ENCODE measurements at regions not wholly inside any gene's neighbourhood (a gene's known extent, or its start where the extent isn't known, plus 50 kb on each side); places are given as distances from the start of the nearest gene placed in this dataset.

DNA sequence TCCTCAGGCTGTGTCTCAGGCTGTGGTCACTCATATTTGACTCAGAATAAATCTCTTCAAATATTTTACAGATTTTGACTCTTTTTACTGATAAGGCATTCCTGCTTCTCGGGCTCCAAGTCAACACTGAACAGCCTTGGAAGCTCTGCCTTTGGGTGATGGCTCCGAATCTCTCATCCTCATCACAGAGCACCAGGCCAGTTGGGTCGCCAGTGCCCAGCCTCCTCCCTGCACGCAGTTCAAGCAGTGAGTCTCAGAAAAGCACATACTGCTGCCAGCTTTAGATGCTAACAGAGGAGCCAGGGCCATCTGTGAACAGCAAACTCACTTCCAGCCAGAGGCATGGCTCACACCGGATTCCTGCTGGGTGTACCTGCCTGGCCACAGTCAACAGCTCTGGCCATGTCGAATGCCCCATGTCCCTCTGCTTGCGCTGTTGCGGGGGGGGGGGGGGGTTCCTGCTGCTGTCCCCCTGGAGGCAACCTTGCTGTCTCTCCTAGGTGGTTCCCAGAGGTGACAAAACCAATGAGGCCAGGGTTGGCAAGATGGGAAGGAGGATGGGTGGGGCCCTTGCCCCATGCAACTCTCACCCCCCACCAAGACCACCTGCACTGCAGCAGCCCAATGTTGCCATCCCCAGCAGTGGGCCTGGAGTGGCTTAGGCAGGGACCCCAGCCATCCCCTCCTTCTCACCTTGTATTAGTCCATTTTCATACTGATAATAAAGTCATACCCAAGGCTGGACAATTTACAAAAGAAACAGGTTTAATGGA is 248.8 kb downstream of the ERMARD start:
- peaks cover 0 to 2% of the 10 kb centered on the region in 2 experiments for H4K20me1 ChIP-seq (replicated peaks in 1 of 2; ENCODE audit: control insufficient read depth in 1 of 2, insufficient read depth in 2 of 2, low read length in 2 of 2)
- H3K27me3 ChIP-seq (replicated peaks in 1 of 4; ENCODE audit: control insufficient read depth in 3 of 4, extremely low read depth in 1 of 4, insufficient read depth in 3 of 4, low read length in 3 of 4) = no peaks in the 10 kb centered on the region; a peak in 1 of 7 replicates
- FAIRE-seq (no peak), DNase-seq (ENCODE audit: low read depth in 1 of 2, low spot score in 2 of 2) (no peak)
- no peak overlapping the region for H4K5ac ChIP-seq (ENCODE audit: insufficient read length, low read depth, low read length)
- no peak overlapping the region for H3K14ac ChIP-seq (ENCODE audit: insufficient read length)
- no peaks in the 10 kb centered on the region; a peak in 1 of 7 replicates for H3K4me1 ChIP-seq (replicated peaks in 1 of 4; ENCODE audit: control insufficient read depth in 3 of 4, insufficient read depth in 4 of 4, low read length in 3 of 4)
- no peak overlapping the region for H2BK120ac ChIP-seq (replicated peaks; ENCODE audit: low read depth, low read length)
- ChIA-PET CTCF (ENCODE audit: partially characterized antibody) (no interaction called here), POLR2A (ENCODE audit: partially characterized antibody) (no interaction called here)
- H3K23ac ChIP-seq (ENCODE audit: insufficient read length) = no peak overlapping the region
- no peak overlapping the region for H4K91ac ChIP-seq (replicated peaks; ENCODE audit: insufficient read length, low read length)
- no peak overlapping the region for H2AK5ac ChIP-seq (ENCODE audit: low read depth, low read length)
- H3K23me2 ChIP-seq (ENCODE audit: low read depth, low read length) = peaks cover 3% of the 10 kb centered on the region; the same call in 1 of the 2 replicates
- H2AFZ ChIP-seq (ENCODE audit: low read length) = no peak overlapping the region
- H3K79me1 ChIP-seq (ENCODE audit: low read depth, low read length) = no peaks in the 10 kb centered on the region
- peaks cover 0 to 7% (median 0%) of the 10 kb centered on the region in 4 experiments; a peak in 2 of 8 replicates for H3K36me3 ChIP-seq (ENCODE audit: control insufficient read depth in 2 of 4, insufficient read depth in 4 of 4, low read length in 3 of 4)
- H3K18ac ChIP-seq (ENCODE audit: extremely low read depth, low read length) = no peak overlapping the region
- no peak overlapping the region for H3K4me3 ChIP-seq (ENCODE audit: extremely low read depth in 1 of 4, insufficient read depth in 2 of 4, low read depth in 3 of 4, low read length in 4 of 4)
- H3K9me3 ChIP-seq (ENCODE audit: insufficient read depth in 2 of 2, low read depth in 1 of 2, low read length in 1 of 2) = peaks cover 43 to 46% of the 10 kb centered on the region in 2 experiments
- no peak overlapping the region for H3K4ac ChIP-seq (replicated peaks; ENCODE audit: insufficient read length, low read depth, low read length)
- 90% methylated on average over 8 of the region's 8 CpGs; no CpG with 5 or more reads in 1 of the 2 experiments for WGBS, 2 experiments (ENCODE audit: extremely low coverage in 1 of 2, insufficient coverage in 1 of 2, insufficient read length in 1 of 2, insufficient replicate concordance in 2 of 2, low coverage in 1 of 2, low lambda C conversion rate in 2 of 2, missing lambda C conversion rate in 1 of 2)
- H2BK20ac ChIP-seq (ENCODE audit: low read length) = no peak overlapping the region
- no peak overlapping the region for H3K27ac ChIP-seq (ENCODE audit: low read depth, low read length)
- H3K56ac ChIP-seq (replicated peaks; ENCODE audit: insufficient read length, low read depth, low read length) = no peak overlapping the region
- no peak overlapping the region for H4K8ac ChIP-seq (ENCODE audit: extremely low read depth, insufficient read depth, low read length)
- H3K4me2 ChIP-seq (ENCODE audit: insufficient read depth in 1 of 2, low read depth in 2 of 2, low read length in 2 of 2) = no peak overlapping the region
- no peak overlapping the region for H2BK15ac ChIP-seq (ENCODE audit: low read length)
- H3K9ac ChIP-seq (replicated peaks in 1 of 4; ENCODE audit: extremely low read depth in 1 of 4, low read depth in 3 of 4, low read length in 3 of 4) = no peak overlapping the region
- no peak overlapping the region for H2BK5ac ChIP-seq (ENCODE audit: low read depth, low read length)
- peaks cover 0 to 4% of the 10 kb centered on the region in 2 experiments; a peak in 1 of 4 replicates for H3K79me2 ChIP-seq (ENCODE audit: control insufficient read depth in 1 of 2, insufficient read depth in 2 of 2, low read length in 2 of 2)
- H2BK12ac ChIP-seq (ENCODE audit: low read depth, low read length) = no peak overlapping the region; the same call in 1 of the 2 replicates
- TF ChIP-seq SAP30 (IDR thresholded peaks at IDR 0.05; ENCODE audit: insufficient read depth, insufficient replicate concordance, low read length) = no peak
- no peak for TF ChIP-seq ZNF274 (IDR thresholded peaks at IDR 0.05; ENCODE audit: borderline replicate concordance, extremely low read depth, low read length)
- TF ChIP-seq EZH2 (IDR thresholded peaks at IDR 0.05; ENCODE audit: low read depth, low read length, severe bottlenecking) = no peak
- no peak for TF ChIP-seq SP4 (IDR thresholded peaks at IDR 0.05; ENCODE audit: low read length)
- TF ChIP-seq YY1 (IDR thresholded peaks at IDR 0.05; ENCODE audit: low read depth, low read length) = no peak
- TF ChIP-seq POU5F1 (IDR thresholded peaks at IDR 0.05; ENCODE audit: low read depth, low read length) = no peak
- no peak for TF ChIP-seq KDM4A (IDR thresholded peaks at IDR 0.05; ENCODE audit: low read depth, low read length, severe bottlenecking)
- no peak for TF ChIP-seq BACH1 (IDR thresholded peaks at IDR 0.05; ENCODE audit: low read length)

All from H1 (cell line).